M059J (cell line): ENCODE measurements at regions not wholly inside any gene's neighbourhood (a gene's known extent, or its start where the extent isn't known, plus 50 kb on each side); places are given as distances from the start of the nearest gene placed in this dataset.
"Not testable (repeated sequence)": the region's sequence is repeated elsewhere in the genome, so short reads cannot be mapped to it uniquely, and the experiment has no call there.

Experiments used
- DNase-seq: peaks from one replicate; pipeline ENCODE4 v3.0.0-alpha.2; 2012; ENCODE audit warnings: low read depth

DNA sequence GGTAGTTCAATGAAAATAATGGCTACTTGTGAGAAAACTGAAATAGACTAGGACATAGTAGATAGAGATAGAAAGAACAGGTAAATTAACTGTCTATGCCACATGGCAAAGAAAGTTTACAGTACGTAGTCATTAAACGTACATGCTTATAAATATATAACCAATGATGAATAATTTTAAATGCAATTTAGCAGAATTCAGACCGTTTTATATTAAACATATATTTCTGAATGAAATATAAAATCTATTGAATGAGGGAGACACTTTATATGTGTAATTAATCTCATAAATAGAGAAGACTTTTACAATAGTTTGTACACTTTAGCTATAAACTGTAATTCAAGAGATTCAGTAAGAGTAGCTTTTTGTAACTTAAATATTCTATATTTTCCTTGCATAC is 124.4 kb upstream of the VPREB1 start:
- no peak for DNase-seq

- DNase-seq, result no peak
These were observed 125.6 kb upstream of the VPREB1 start for GRCh38 chr22:22118987-22119386.

DNA sequence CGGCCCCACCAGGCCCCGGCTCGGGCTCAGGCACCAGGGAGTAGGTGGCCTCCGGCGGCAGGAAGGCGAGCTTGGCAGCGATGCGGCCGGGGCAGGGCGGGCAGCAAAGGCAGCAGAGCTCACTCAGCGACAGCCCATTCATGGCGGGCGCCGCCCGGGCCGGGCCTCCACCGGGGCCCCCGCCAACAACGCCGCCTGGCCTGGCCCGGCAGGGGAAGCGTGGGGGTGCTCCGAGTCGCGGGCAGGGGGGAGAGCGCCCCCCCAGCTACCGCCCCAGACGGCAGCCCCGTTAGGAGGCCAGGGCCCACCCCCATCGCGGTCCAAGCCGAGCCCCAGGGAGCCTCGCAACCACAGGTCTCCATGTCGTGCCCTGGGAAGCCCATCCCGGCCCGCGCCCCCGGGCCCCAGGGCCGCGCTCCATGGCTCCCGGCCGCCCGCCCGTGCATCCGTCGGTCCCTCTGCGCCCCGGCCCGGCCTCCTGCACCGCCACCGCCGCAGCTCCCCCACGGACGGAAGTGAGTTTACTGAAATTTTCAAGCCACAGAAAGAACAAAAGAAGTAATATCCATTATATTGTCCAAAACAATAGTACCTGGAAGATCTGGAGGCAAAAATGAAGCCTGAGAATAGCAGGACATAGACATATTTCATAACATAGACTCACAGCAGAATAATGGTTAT is 126.6 kb upstream of the VPREB1 start:
- DNase-seq, result not testable (repeated sequence)

- DNase-seq, result not testable (repeated sequence)
These were observed 127.4 kb upstream of the VPREB1 start for GRCh38 chr22:22116997-22117770.

GRCh38 chr22:22113701-22114100 is 130.9 kb upstream of the VPREB1 start:
- DNase-seq, result no peak

DNA sequence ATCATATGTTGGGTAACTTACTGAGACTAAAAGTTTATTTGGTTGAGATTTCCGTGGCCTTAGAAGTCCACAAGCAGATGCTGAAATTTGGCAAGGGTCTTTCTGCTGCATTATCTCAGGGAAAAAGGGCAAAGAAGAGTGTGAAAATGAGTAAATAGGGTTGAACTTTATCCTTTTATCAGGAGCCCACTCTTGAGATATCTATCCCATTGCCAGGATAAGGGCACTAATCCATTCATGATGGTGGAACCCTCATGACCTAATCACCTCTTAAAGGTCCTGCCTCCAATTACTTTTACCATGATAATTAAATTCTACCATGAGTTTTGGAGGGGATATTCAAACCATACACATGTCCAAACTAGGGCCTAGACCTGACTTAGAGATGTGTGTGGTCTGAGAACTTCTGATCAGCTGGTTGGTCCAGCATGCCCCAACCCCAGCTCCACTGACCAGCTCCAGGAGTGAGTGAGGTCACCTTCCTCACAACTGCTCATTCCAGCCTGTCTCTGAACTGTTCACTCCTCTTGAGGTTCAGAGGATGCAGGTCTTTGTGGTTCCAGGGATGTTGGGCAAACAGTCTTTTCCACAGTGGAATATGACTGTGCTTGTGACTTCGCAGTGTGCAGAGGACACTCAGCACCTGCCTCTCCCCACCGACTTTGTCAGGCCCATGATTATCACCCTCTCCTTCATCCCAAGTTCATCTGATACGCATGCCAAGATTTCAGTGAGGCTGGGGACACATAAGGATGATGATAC is 130.1 kb upstream of the TOP3B start:
- DNase-seq, result no peak

GRCh38 chr22:22111983-22112382 is 129.4 kb upstream of the TOP3B start:
- DNase-seq, result no peak

GRCh38 chr22:22111267-22111751 is 128.7 kb upstream of the TOP3B start:
- DNase-seq, result peak; percentile 75

DNA sequence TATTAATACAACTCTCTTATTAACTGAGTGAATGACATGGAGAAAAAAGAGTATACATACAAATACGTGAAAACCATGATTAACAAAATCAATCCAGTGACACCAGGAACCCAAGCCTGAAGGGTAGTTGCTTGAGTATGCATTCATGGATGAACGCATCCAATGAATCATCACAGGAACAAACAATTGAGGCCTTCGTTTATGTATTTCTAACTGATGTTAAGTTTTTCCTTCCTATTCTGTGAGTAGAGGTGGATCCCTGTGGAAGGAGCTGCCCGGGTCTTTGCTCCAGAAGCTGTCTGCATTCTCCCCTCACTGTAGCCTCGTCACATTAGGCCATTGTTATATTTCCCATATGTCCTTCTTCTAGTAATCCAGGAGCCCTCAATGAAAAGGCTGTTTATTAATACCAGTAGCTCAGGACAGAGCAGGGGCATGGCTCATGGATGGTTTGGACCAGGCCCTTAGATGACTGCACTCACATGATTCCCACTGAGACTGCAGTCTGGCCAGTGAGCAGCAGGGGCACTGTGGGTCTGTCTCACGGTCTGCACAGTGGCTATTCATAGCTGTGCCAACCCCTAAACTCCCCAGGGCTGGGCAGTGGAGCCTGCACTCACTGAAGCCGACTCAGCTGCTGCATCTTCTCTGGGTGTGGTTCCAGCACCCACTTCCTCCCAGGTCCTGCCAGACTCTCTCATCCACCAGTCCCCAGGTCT is 128.1 kb upstream of the TOP3B start:
- DNase-seq, result peak; percentile 52

DNA sequence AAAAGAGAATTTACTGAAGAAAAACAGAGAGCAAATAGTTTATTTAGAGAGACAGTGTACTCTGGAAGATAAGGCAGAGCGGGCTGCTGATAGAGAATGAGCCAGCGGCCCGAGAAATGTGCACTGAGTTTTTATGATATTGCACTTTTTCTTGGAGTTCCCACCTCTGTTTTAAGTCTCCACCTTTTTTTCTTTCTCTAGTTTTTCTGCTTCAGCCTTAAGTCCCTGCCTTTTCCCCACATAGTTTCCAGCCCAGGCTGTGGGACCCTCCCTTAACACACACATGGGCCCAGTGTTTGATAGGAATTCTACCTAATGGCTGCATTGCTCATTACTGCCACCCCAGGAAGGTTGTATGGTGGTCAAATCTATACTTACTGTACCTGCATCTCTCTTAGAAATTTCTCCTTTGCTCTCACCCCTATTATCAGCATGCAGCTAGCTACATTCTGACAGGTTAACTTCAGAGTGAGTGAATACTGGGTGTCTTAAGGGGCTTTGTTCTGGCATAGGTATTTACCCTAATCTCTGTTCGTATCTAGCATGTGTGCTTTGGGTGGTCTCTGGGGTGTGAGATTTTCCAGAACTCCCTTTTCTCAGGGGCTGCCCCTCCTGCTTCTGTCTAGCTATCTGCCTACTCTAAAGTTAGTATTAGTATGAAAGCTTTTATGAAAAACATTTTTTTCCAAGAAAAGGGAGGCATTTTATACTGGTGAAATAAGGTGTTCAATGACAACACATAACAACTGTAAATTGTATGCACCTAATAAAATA is 127.3 kb upstream of the TOP3B start:
- no peak for DNase-seq

DNA sequence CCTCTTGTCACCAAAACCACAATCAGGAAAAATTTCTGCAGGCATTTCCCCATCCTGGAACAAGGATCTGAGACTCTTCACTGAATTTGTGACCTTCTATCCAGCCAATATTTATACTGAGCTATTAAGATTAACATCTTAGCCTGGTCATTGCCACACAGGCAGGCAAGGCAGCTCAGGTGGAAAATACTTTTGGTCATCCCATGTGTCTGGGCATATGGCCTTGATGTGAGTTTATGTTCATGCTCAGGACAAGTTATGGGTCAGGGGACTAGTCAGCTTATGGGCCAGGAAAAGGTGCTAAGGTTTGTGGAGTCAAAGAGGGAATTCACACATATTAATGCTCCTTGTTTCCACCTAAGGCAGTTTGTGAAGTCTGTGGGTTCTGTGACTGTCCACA is 124.3 kb upstream of the TOP3B start:
- no peak for DNase-seq

GRCh38 chr22:22105364-22105763 is 122.8 kb upstream of the TOP3B start:
- DNase-seq, result no peak

GRCh38 chr22:22103078-22103875 is 120.7 kb upstream of the TOP3B start:
- no peak for DNase-seq

- DNase-seq, result peak; percentile 4
These were observed 117.5 kb upstream of the TOP3B start for GRCh38 chr22:22099833-22100812.

GRCh38 chr22:22099194-22099486 is 116.6 kb upstream of the TOP3B start:
- DNase-seq, result no peak

GRCh38 chr22:22098457-22099193 is 116.0 kb upstream of the TOP3B start:
- no peak for DNase-seq

- DNase-seq, result no peak
These were observed 115.2 kb upstream of the TOP3B start for GRCh38 chr22:22097727-22098228.

GRCh38 chr22:22094921-22095320 is 112.3 kb upstream of the TOP3B start:
- no peak for DNase-seq
